ENCODE measurements at regions not wholly inside any gene's neighbourhood (a gene's known extent, or its start where the extent isn't known, plus 50 kb on each side); places are given as distances from the start of the nearest gene placed in this dataset.
"Not testable (repeated sequence)": the region's sequence is repeated elsewhere in the genome, so short reads cannot be mapped to it uniquely, and the experiment has no call there.

DNA sequence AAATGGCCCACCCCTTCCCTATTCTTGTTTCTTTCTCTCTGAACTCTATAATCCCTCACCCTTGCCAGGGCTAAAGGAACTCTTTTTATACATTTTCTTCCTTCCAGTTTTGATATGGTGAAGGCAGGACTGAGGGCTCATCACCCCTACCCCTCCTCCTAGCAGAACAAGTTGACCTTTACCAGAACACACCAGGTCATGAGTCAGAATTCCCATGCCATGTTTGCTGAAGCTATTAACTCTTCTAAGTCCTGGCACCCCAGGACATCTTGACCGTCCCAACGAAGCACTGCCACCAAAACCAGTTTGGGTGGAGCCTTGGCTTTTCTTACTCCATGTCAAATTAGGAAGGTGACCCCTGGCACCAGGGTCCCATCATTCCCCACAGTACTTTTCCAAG is 57.5 kb upstream of the DYNLT3 start:
- peaks cover 1% of the 10 kb centered on the region for H3K36me3 Mint-ChIP-seq (ENCODE audit: low read depth)
- intact Hi-C loops (cut with micrococcal nuclease): no loop called here
- peaks cover 14% of the 10 kb centered on the region for H3K27me3 Mint-ChIP-seq (ENCODE audit: insufficient read depth)
- H3K9me3 Mint-ChIP-seq: no peaks in the 10 kb centered on the region
- no peak overlapping the region for H3K4me3 Mint-ChIP-seq
- H3K4me1 Mint-ChIP-seq (ENCODE audit: low read depth): no peaks in the 10 kb centered on the region
- DNase-seq (ENCODE audit: low spot score): no peak
- H3K27ac Mint-ChIP-seq: no peak overlapping the region

DNA sequence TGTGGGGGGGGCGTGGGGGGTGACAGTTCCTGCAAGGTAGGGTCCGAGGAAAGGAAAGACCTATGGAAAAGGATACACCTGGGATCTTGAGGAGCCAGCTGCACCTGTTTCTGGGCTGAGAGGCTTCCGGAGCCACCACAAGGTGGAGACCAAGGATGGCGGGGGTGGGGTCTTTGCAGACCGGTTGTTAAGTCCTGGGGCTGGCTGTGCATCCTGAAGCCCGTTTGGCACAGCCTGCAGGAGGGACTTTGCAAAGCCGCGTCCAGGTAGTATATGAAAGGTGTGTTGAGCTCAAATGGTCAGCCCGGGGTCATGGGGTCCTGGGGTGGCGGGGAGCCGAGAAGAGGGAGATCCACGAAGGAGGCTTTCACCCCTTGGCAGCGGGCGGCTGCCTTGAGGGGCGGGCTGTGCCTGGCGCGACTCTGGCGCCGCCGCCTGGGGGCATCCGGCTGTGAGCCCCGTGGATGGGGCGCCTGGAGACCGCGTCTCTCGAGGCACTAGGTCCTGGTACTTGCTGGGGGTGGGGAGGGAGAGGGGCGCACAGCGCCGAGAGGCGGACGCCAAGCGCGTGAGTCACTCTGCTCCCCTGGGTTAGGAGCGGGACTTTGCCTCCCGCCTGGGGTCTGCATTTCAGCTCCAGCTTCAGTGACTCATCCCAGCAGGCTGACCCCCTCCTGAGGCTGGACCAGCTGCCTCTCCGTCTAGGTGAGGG is 58.2 kb upstream of the DYNLT3 start:
- Mint-ChIP-seq H3K4me3 (no peak overlapping the region), H3K36me3 (ENCODE audit: low read depth) (peaks cover 1% of the 10 kb centered on the region), H3K27me3 (ENCODE audit: insufficient read depth) (peaks cover 14% of the 10 kb centered on the region), H3K27ac (no peak overlapping the region), H3K9me3 (no peaks in the 10 kb centered on the region), H3K4me1 (ENCODE audit: low read depth) (no peaks in the 10 kb centered on the region)
- intact Hi-C loops (cut with micrococcal nuclease): no loop called here
- no peak for DNase-seq (ENCODE audit: low spot score)

DNA sequence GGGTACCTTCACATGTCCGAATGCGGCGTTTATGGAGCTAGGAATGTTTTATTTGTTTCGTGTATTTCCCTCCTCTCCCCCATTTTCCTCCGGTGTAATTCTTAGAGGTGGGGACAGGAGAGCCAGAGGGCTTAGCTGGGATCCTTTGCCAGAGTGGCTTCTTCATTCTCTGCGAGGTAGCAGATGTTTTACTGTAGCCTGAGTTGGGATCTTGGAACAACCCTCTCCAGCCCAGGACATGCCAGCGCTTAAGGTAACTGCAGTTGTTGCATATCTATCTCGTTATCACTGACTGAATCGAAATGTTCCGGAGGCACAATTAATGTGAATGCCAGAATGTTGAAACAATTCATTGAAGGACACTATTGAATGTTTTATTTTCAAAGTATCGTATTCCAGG is 59.0 kb upstream of the DYNLT3 start:
- intact Hi-C loops (cut with micrococcal nuclease): no loop called here

DNA sequence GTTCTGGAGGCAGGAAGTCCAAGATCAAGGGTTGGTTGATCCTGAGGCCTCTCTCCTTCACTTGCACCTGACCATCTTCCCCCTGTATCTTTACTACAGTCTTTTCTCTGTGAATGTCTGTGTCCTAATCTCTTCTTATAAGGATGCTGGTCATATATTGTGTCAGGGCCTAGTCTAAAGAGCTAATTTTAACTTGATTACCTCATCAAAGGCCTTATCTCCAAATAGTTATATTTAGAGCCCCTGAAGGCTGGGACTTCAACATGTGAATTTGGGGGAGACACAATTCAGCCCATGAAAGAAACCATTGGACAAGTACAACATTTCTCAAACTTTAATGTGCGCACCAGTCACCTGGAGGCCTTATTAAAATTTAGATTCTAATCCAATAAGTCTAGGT is 62.8 kb upstream of the DYNLT3 start:
- Mint-ChIP-seq H3K4me1 (ENCODE audit: low read depth) (no peaks in the 10 kb centered on the region), H3K9me3 (no peaks in the 10 kb centered on the region), H3K36me3 (ENCODE audit: low read depth) (no peaks in the 10 kb centered on the region), H3K27me3 (ENCODE audit: insufficient read depth) (peaks cover 4% of the 10 kb centered on the region), H3K4me3 (no peak overlapping the region), H3K27ac (no peak overlapping the region)
- intact Hi-C loops (cut with micrococcal nuclease): no loop called here
- no peak for DNase-seq (ENCODE audit: low spot score)

More for the DNA sequence above, 59.0 kb upstream of the DYNLT3 start:
- no peak for DNase-seq (ENCODE audit: low spot score)
- Mint-ChIP-seq H3K27me3 (ENCODE audit: insufficient read depth) (peaks cover 14% of the 10 kb centered on the region), H3K4me3 (no peak overlapping the region), H3K4me1 (ENCODE audit: low read depth) (no peaks in the 10 kb centered on the region), H3K9me3 (no peaks in the 10 kb centered on the region), H3K27ac (no peak overlapping the region), H3K36me3 (ENCODE audit: low read depth) (peaks cover 1% of the 10 kb centered on the region)

DNA sequence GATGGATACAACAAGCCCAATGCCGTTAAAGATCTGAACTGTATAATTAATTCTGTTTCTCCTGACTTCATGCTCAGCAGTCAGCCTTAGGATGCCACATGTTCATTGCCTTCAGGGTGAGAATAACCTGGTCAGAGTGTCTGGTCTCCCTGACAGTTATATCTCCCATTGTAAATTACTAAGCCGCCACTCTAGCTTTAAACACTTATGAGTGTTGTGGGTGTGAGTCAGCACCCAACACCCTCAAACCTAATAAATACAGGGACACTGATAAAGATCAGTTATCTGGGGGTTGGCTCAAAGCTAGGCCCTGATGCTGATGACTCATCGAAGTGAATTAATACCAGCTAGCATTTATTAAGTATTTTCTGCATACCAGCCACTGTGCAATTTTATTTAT is 64.9 kb upstream of the DYNLT3 start:
- DNase-seq (ENCODE audit: low spot score): no peak
- Mint-ChIP-seq H3K9me3 (no peaks in the 10 kb centered on the region), H3K36me3 (ENCODE audit: low read depth) (no peaks in the 10 kb centered on the region), H3K27ac (no peak overlapping the region), H3K27me3 (ENCODE audit: insufficient read depth) (peaks cover 2% of the 10 kb centered on the region), H3K4me3 (no peak overlapping the region), H3K4me1 (ENCODE audit: low read depth) (no peaks in the 10 kb centered on the region)
- intact Hi-C loops (cut with micrococcal nuclease): no loop called here

DNA sequence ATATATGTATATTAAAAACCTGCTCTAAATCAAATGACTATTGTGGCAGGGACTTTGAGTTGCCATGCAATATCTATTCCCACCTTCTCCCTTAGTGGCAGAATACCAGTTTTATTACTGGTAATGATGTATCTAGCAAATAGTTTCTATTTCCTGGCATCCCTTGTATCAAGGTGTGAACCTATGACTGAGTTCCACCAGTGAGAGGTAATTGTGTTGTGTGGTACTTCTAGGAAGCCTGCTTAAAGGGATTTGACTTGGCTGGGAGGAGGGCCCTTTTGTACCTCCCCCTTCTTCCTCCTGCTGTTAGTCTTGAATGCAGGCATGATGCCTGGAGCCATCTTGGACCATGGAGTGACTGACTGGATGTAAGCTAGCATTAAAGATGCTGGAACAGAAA is 65.4 kb upstream of the DYNLT3 start:
- DNase-seq (ENCODE audit: low spot score): no peak
- Mint-ChIP-seq H3K36me3 (ENCODE audit: low read depth) (no peaks in the 10 kb centered on the region), H3K4me1 (ENCODE audit: low read depth) (no peaks in the 10 kb centered on the region), H3K4me3 (no peak overlapping the region), H3K27ac (no peak overlapping the region), H3K9me3 (no peaks in the 10 kb centered on the region), H3K27me3 (ENCODE audit: insufficient read depth) (peaks cover 2% of the 10 kb centered on the region)
- intact Hi-C loops (cut with micrococcal nuclease): no loop called here

DNA sequence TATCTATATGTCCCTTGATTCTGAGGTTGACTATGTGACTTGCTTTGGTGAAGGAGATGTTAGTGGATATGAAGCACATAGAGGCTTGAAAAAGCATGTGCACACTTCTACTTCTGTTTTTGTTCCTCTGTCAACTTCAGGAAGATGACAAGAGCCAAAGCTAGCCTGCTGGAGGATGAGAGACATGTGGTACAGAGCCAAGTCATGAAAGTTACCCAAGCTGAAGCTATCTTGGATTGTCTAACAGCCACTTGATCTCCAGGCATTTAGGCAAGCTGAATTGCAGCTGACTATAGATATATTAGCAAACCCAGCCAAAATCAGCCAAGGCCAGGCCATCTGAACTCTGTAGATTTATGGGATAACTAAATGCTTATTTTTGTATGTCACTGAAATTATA is 70.8 kb upstream of the DYNLT3 start:
- Mint-ChIP-seq H3K9me3 (no peaks in the 10 kb centered on the region), H3K27me3 (ENCODE audit: insufficient read depth) (no peaks in the 10 kb centered on the region), H3K36me3 (ENCODE audit: low read depth) (no peaks in the 10 kb centered on the region), H3K27ac (no peak overlapping the region), H3K4me3 (no peak overlapping the region), H3K4me1 (ENCODE audit: low read depth) (no peaks in the 10 kb centered on the region)
- DNase-seq (ENCODE audit: low spot score): no peak
- intact Hi-C loops (cut with micrococcal nuclease): no loop called here

DNA sequence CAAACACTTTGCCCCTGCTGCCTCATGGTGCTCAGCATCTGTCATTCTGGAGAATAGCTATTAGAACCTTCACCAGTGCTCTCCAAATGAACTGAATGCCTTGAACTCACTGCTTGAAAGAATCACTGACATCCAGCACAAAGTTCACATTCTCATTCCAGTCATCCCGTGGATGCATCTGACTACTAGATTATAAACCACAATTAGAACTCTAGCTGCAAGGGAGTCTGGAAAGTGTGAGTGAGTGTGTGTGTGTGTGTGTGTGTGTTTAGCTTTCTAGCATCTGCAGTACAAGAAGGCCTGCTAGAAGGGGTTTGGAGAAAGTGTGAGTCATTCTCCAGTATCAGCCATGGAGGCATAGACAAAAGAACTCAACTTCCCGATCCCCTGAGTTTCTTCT is 71.3 kb upstream of the DYNLT3 start:
- DNase-seq (ENCODE audit: low spot score): no peak
- Mint-ChIP-seq H3K27me3 (ENCODE audit: insufficient read depth) (no peaks in the 10 kb centered on the region), H3K9me3 (no peaks in the 10 kb centered on the region), H3K4me3 (no peak overlapping the region), H3K27ac (no peak overlapping the region), H3K4me1 (ENCODE audit: low read depth) (no peaks in the 10 kb centered on the region), H3K36me3 (ENCODE audit: low read depth) (no peaks in the 10 kb centered on the region)
- intact Hi-C loops (cut with micrococcal nuclease): no loop called here

DNA sequence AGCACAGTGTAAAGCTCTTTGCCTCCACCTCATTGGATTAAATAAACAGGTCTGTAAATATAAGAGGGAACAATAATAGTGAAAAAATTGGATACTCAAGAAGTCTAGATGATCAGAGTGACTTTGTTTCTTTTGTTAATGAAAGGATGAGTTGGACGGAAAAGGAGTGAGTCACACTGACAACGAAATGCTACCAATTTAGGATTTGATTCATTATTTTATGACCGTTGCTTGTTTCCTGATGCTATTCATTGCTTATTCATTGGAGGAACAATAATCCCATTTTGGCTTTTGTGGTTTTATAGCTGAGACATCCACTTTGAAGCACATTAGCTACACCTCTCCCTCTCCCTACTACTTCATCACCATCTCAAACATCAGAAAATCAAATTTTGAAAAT is 74.4 kb upstream of the DYNLT3 start:
- Mint-ChIP-seq H3K4me1 (ENCODE audit: low read depth) (no peaks in the 10 kb centered on the region), H3K4me3 (no peak overlapping the region), H3K36me3 (ENCODE audit: low read depth) (no peaks in the 10 kb centered on the region), H3K27me3 (ENCODE audit: insufficient read depth) (peaks cover 5% of the 10 kb centered on the region), H3K9me3 (no peaks in the 10 kb centered on the region), H3K27ac (no peak overlapping the region)
- intact Hi-C loops (cut with micrococcal nuclease): no loop called here
- DNase-seq (ENCODE audit: low spot score): no peak

DNA sequence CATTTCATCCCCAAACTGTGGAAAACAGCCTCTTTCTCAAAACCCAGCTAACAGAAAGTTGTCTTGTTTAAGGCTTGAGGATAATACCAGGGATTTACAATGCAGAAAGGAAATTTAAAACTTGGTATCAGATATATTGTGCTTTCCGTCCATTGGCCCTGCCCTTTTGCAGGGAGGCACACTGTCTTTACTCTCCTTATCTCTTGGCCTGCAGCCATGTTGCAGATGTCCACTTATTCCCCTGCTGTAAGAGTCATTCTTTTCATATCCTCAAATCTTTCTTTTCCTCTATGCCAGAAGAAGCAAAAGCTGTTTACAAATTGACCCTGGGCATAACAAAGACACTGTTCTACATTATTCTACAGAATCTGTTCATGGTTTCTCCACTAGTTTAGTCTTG is 75.6 kb upstream of the DYNLT3 start:
- no peaks in the 10 kb centered on the region for H3K4me1 Mint-ChIP-seq (ENCODE audit: low read depth)
- H3K27me3 Mint-ChIP-seq (ENCODE audit: insufficient read depth): peaks cover 5% of the 10 kb centered on the region
- no peak for DNase-seq (ENCODE audit: low spot score)
- H3K9me3 Mint-ChIP-seq: no peaks in the 10 kb centered on the region
- no peaks in the 10 kb centered on the region for H3K36me3 Mint-ChIP-seq (ENCODE audit: low read depth)
- no peak overlapping the region for H3K27ac Mint-ChIP-seq
- intact Hi-C loops (cut with micrococcal nuclease): no loop called here
- H3K4me3 Mint-ChIP-seq: no peak overlapping the region

DNA sequence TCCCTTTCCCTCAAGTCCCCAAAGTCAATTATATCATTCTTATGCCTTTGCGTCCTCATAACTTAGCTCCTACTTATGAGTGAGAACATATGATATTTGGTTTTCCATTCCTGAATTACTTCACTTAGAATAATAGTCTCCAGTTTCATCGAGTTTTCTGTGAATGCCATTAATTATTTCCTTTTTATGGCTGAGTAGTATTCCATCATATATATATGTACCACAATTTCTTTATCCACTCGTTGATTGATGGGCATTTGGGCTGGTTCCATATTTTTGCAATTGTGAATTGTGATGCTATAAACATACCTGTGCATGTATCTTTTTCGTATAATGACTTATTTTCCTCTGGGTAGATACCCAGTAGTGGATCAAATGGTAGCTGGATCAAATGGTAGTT is 78.4 kb upstream of the DYNLT3 start:
- DNase-seq (ENCODE audit: low spot score); H3K27me3 Mint-ChIP-seq (ENCODE audit: insufficient read depth); H3K27ac Mint-ChIP-seq; H3K36me3 Mint-ChIP-seq (ENCODE audit: low read depth); H3K4me3 Mint-ChIP-seq; H3K9me3 Mint-ChIP-seq; H3K4me1 Mint-ChIP-seq (ENCODE audit: low read depth): not testable (repeated sequence)
- intact Hi-C loops (cut with micrococcal nuclease): loop anchor here (1.0 to 5.0 kb wide), 3 partner anchors 62 to 402 kb away; partner anchors contain the start of gene RPGR

DNA sequence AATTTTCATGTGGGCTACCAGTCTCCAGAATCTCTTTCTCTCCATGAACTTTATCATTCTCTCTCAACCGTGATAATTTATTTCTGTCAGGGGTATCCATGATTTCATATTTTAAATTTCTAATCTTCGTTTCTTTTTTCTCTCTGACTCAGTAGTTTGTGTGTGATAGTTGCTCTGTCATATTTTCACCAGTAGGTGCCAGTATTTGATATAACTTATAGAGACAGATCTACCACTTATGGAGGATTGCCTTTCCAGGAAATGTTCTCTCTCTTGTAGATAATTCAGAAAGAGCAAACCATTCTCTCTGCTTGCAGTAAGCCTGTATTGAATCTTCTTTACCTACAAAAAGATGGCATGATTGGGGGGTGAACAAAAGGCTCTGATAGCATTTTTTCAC is 79.3 kb upstream of the DYNLT3 start:
- H3K27ac Mint-ChIP-seq: no peak overlapping the region
- no peak overlapping the region for H3K4me3 Mint-ChIP-seq
- H3K4me1 Mint-ChIP-seq (ENCODE audit: low read depth): no peaks in the 10 kb centered on the region
- H3K9me3 Mint-ChIP-seq: no peaks in the 10 kb centered on the region
- no peaks in the 10 kb centered on the region for H3K36me3 Mint-ChIP-seq (ENCODE audit: low read depth)
- intact Hi-C loops (cut with micrococcal nuclease): loop anchor here (1.0 to 5.0 kb wide), 3 partner anchors 61 to 401 kb away; partner anchors contain the start of gene RPGR
- H3K27me3 Mint-ChIP-seq (ENCODE audit: insufficient read depth): peaks cover 5% of the 10 kb centered on the region
- no peak for DNase-seq (ENCODE audit: low spot score)

DNA sequence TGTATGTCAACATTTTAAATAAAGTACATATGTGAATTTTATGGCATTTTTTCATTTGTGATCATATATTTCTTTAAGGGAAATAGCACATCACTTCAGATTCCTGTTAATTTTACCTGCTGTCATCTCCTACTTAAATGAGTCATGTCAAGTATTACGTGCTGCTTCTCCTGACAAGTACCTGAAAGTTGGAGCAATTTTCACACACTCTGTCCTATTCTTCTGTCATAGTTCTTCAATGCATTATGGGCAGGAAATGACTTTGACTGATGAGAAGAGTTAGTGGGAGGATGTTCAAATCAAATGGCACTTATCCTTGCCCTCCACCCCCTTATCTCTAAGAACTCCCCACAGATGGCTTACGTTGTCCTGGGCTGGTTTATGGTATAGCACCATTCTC is 64.2 kb upstream of the SYTL5 start:
- Mint-ChIP-seq H3K27ac (no peak overlapping the region), H3K4me3 (no peak overlapping the region), H3K4me1 (ENCODE audit: low read depth) (no peaks in the 10 kb centered on the region), H3K9me3 (no peaks in the 10 kb centered on the region), H3K36me3 (ENCODE audit: low read depth) (no peaks in the 10 kb centered on the region), H3K27me3 (ENCODE audit: insufficient read depth) (peaks cover 5% of the 10 kb centered on the region)
- intact Hi-C loops (cut with micrococcal nuclease): no loop called here
- DNase-seq (ENCODE audit: low spot score): no peak
